PC-3 (cell line): ENCODE measurements at regions not wholly inside any gene's neighbourhood (a gene's known extent, or its start where the extent isn't known, plus 50 kb on each side); places are given as distances from the start of the nearest gene placed in this dataset.

Experiments
- EZH2 ChIP-seq: fragments of 300-600 bp; sonication (generic); IDR thresholded peaks from one replicate; pipeline ENCODE4 v1.6.1; 2017; ENCODE audit warnings: antibody characterized with exemption, mild to moderate bottlenecking, low read length; ENCODE audit not compliant: unreplicated experiment
- TF ChIP-seq, protein P1 (sequence below): fragments of 300-600 bp; sonication (generic); conservative IDR thresholded peaks from 2 replicates; pipeline ENCODE4 v1.5.1; 2017; ENCODE audit warnings: antibody characterized with exemption, low read depth, mild to moderate bottlenecking, low read length

- TF ChIP-seq, protein P1, sequence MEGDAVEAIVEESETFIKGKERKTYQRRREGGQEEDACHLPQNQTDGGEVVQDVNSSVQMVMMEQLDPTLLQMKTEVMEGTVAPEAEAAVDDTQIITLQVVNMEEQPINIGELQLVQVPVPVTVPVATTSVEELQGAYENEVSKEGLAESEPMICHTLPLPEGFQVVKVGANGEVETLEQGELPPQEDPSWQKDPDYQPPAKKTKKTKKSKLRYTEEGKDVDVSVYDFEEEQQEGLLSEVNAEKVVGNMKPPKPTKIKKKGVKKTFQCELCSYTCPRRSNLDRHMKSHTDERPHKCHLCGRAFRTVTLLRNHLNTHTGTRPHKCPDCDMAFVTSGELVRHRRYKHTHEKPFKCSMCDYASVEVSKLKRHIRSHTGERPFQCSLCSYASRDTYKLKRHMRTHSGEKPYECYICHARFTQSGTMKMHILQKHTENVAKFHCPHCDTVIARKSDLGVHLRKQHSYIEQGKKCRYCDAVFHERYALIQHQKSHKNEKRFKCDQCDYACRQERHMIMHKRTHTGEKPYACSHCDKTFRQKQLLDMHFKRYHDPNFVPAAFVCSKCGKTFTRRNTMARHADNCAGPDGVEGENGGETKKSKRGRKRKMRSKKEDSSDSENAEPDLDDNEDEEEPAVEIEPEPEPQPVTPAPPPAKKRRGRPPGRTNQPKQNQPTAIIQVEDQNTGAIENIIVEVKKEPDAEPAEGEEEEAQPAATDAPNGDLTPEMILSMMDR, result no peak
- TF ChIP-seq EZH2, result no peak
Measured at GRCh38 chr6:3920321-3920720, 71.1 kb downstream of the FAM50B start.
